ENCODE measurements at regions not wholly inside any gene's neighbourhood (a gene's known extent, or its start where the extent isn't known, plus 50 kb on each side); places are given as distances from the start of the nearest gene placed in this dataset.

DNA sequence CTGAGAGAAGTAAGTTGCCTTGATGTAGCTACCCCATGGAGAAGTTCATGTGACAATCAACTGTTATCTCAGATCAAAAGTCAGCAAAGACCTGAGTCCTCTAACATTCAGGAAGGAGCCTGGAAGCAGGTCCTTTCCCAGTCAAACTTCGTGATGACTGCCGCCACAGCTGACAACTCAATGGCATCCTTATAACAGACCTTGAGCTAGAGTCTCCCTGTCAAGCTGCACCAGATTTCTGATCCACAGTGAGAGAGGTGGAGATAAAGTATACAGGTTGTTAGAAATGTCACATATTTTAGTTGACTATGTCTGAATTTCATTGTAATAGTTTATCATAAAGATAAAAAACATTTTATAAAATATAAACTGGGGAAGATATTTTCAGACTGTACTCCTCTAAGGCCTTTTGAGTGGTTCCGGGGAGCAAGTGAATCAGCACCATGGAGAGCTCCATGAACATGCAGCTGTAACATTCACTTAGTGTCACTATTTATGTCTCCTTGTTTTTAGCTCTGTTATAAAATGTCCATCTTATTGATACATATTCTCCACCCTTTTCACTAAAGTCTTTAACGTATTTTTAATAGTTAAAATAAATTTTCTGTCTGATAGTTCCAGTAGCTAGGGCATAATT, 1653.5 kb upstream of the AGA start:
- TF ChIP-seq, protein P1, sequence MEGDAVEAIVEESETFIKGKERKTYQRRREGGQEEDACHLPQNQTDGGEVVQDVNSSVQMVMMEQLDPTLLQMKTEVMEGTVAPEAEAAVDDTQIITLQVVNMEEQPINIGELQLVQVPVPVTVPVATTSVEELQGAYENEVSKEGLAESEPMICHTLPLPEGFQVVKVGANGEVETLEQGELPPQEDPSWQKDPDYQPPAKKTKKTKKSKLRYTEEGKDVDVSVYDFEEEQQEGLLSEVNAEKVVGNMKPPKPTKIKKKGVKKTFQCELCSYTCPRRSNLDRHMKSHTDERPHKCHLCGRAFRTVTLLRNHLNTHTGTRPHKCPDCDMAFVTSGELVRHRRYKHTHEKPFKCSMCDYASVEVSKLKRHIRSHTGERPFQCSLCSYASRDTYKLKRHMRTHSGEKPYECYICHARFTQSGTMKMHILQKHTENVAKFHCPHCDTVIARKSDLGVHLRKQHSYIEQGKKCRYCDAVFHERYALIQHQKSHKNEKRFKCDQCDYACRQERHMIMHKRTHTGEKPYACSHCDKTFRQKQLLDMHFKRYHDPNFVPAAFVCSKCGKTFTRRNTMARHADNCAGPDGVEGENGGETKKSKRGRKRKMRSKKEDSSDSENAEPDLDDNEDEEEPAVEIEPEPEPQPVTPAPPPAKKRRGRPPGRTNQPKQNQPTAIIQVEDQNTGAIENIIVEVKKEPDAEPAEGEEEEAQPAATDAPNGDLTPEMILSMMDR (IDR thresholded peaks at IDR 0.05): no peak
- TF ChIP-seq POLR2A (IDR thresholded peaks at IDR 0.05): no peak
